MM.1S (cell line): ENCODE measurements at regions not wholly inside any gene's neighbourhood (a gene's known extent, or its start where the extent isn't known, plus 50 kb on each side); places are given as distances from the start of the nearest gene placed in this dataset.

ENCODE experiments used
- DNase-seq: peaks from one replicate; pipeline ENCODE4 v3.0.0-alpha.2; 2015
- H2AFZ ChIP-seq: fragments of 300-600 bp; sonication (generic); 2 replicates; pipeline ENCODE4 v1.6.0; 2016; ENCODE audit warnings: antibody characterized with exemption, low read length
- H3F3A ChIP-seq: fragments of 300-600 bp; sonication (generic); 2 replicates; pipeline ENCODE4 v1.6.1; 2016; ENCODE audit warnings: mild to moderate bottlenecking, antibody characterized with exemption, low read length, moderate library complexity, mixed read lengths; ENCODE audit not compliant: insufficient read depth
- H3K27ac ChIP-seq: fragments of 300-600 bp; sonication (generic); 2 replicates; pipeline ENCODE4 v1.5.1; 2016; ENCODE audit warnings: mild to moderate bottlenecking, low read length
- H3K27me3 ChIP-seq: fragments of 300-600 bp; sonication (generic); replicated peaks from 2 replicates; pipeline ENCODE4 v1.6.0; 2016; ENCODE audit warnings: low read length; ENCODE audit not compliant: insufficient read depth
- H3K36me3 ChIP-seq: fragments of 300-600 bp; sonication (generic); replicated peaks from 2 replicates; pipeline ENCODE4 v1.6.1; 2016; ENCODE audit warnings: mild to moderate bottlenecking, low read length, mixed read lengths; ENCODE audit not compliant: insufficient read depth
- H3K4me1 ChIP-seq: fragments of 300-600 bp; sonication (generic); 2 replicates; pipeline ENCODE4 v1.6.1; 2016; ENCODE audit warnings: low read length, mixed read lengths
- H3K4me2 ChIP-seq: fragments of 300-600 bp; sonication (generic); 2 replicates; pipeline ENCODE4 v1.6.0; 2016; ENCODE audit warnings: low read depth, low read length
- H3K4me3 ChIP-seq: fragments of 300-600 bp; sonication (generic); 2 replicates; pipeline ENCODE4 v1.5.1; 2016; ENCODE audit warnings: low read length, mixed read lengths
- H3K79me2 ChIP-seq: fragments of 300-600 bp; sonication (generic); 2 replicates; pipeline ENCODE4 v1.6.1; 2016; ENCODE audit warnings: mixed run types, low read length, mixed read lengths
- H3K9ac ChIP-seq: fragments of 300-600 bp; sonication (generic); 2 replicates; pipeline ENCODE4 v1.6.1; 2016; ENCODE audit warnings: low read length, mixed read lengths
- H3K9me2 ChIP-seq: fragments of 300-600 bp; sonication (generic); replicated peaks from 2 replicates; pipeline ENCODE4 v1.6.1; 2016; ENCODE audit warnings: mild to moderate bottlenecking, low read length, mixed read lengths; ENCODE audit not compliant: insufficient read depth
- H3K9me3 ChIP-seq: fragments of 300-600 bp; sonication (generic); replicated peaks from 2 replicates; pipeline ENCODE4 v1.6.1; 2016; ENCODE audit warnings: mild to moderate bottlenecking, low read length, mixed read lengths; ENCODE audit not compliant: insufficient read depth
- H4K20me1 ChIP-seq: fragments of 300-600 bp; sonication (generic); 2 replicates; pipeline ENCODE4 v1.6.1; 2016; ENCODE audit warnings: mild to moderate bottlenecking, low read length, moderate library complexity, mixed read lengths; ENCODE audit not compliant: insufficient read depth
- EZH2 ChIP-seq: fragments of 300-600 bp; sonication (generic); optimal IDR thresholded peaks from 2 replicates; pipeline ENCODE3; 2017; ENCODE audit warnings: low read depth, mild to moderate bottlenecking, antibody characterized with exemption, low read length, mixed read lengths
- EZH2phosphoT487 ChIP-seq: fragments of 300-600 bp; sonication (generic); IDR thresholded peaks from 2 replicates; pipeline ENCODE4 v1.6.1; 2018; ENCODE audit warnings: antibody characterized with exemption, low read length
- TF ChIP-seq, protein P1 (sequence below): fragments of 300-600 bp; sonication (generic); IDR thresholded peaks from 2 replicates; pipeline ENCODE4 v1.5.1; 2016; ENCODE audit warnings: antibody characterized with exemption, low read length, mixed read lengths

DNA sequence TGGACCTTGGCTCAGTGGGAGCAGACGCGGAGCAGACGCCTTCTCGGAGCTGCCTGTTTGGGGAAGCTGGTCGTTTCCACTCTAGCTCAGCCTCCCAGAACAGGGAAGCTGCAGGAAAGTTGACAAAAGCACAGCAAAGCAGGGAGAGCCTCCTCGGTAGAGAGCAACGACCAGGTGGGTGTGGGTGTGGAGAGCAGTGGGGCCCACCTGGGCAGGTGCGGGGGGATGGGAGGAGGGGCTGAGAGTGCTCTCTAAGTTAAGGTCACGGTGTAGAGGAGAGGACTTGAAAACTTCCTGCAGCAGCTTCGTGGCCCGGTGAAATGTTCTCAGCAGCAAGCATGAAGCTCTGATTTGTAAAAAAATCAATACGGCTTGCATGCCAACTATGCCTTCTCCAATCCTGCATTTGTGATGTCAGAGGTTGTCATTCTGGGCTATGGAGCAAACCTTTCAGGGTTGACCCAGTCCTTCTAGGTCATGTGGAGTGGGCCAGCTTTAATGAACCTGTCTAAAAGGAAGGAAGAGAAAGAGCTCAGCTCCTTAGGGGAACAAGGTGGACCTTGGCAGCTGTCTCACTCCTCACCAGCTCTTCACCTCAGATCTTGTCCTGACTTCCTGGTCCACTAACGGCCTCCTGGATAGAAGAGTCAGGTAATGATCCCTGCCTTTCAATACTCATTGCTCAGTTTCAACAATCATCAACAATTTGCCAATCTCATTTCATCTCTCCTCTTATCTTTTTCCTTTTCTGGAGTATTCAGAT lies 85.8 kb upstream of the UBL3 start:
- no peak for TF ChIP-seq EZH2
- TF ChIP-seq, protein P1, sequence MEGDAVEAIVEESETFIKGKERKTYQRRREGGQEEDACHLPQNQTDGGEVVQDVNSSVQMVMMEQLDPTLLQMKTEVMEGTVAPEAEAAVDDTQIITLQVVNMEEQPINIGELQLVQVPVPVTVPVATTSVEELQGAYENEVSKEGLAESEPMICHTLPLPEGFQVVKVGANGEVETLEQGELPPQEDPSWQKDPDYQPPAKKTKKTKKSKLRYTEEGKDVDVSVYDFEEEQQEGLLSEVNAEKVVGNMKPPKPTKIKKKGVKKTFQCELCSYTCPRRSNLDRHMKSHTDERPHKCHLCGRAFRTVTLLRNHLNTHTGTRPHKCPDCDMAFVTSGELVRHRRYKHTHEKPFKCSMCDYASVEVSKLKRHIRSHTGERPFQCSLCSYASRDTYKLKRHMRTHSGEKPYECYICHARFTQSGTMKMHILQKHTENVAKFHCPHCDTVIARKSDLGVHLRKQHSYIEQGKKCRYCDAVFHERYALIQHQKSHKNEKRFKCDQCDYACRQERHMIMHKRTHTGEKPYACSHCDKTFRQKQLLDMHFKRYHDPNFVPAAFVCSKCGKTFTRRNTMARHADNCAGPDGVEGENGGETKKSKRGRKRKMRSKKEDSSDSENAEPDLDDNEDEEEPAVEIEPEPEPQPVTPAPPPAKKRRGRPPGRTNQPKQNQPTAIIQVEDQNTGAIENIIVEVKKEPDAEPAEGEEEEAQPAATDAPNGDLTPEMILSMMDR: no peak
- Histone ChIP-seq H3K27ac (no peak overlapping the region), H3K27me3 (no peaks in the 10 kb centered on the region), H4K20me1 (no peaks in the 10 kb centered on the region), H3K9ac (no peak overlapping the region), H3F3A (no peaks in the 10 kb centered on the region), H3K4me1 (no peaks in the 10 kb centered on the region), H3K79me2 (no peaks in the 10 kb centered on the region), H3K4me2 (no peak overlapping the region), H2AFZ (no peak overlapping the region), H3K4me3 (no peak overlapping the region), H3K36me3 (no peaks in the 10 kb centered on the region), H3K9me2 (no peaks in the 10 kb centered on the region), H3K9me3 (no peaks in the 10 kb centered on the region)
- no peak for DNase-seq

DNA sequence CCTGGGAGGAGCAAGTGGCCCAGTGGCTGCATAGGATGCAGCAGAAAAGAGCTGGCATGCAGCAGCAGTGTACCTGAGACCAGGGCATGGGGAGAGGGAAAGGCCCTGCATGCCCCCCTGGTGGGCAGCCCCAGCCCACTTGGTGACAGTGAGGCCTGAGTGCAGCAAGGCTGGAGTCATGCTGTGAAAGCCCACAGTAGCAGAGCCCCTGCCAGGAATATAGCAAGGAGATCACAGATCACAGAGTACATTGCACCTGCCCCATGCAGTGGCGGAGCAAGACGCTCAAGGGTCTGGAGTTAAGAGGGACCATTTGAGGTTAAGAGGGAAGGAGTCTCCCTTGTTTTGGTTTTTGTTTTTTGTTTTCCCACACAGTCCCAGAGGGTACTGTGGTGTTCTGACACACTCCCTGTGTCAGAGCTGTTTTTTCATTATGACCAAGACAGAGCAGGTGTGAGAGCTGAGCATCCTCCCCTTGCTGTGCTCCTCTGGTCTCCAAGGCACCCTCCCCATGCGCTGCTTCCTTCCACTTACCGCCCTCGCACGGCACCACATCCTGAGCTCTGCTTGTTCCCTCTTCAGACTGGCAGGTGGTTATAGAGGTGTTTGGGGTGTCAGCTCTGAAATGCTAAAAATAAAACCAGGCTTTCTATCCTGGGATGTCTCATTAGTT lies 85.0 kb upstream of the UBL3 start:
- Histone ChIP-seq H3K4me3 (no peak overlapping the region), H3K4me2 (no peak overlapping the region), H3K4me1 (no peaks in the 10 kb centered on the region), H3K9me2 (no peaks in the 10 kb centered on the region), H4K20me1 (no peaks in the 10 kb centered on the region), H2AFZ (no peak overlapping the region), H3K27me3 (no peaks in the 10 kb centered on the region), H3K9ac (no peak overlapping the region), H3K36me3 (no peaks in the 10 kb centered on the region), H3F3A (no peaks in the 10 kb centered on the region), H3K9me3 (no peaks in the 10 kb centered on the region), H3K27ac (no peak overlapping the region), H3K79me2 (no peaks in the 10 kb centered on the region)
- no peak for DNase-seq
- TF ChIP-seq, protein P1: no peak
- TF ChIP-seq EZH2phosphoT487: no peak
- TF ChIP-seq EZH2: no peak

DNA sequence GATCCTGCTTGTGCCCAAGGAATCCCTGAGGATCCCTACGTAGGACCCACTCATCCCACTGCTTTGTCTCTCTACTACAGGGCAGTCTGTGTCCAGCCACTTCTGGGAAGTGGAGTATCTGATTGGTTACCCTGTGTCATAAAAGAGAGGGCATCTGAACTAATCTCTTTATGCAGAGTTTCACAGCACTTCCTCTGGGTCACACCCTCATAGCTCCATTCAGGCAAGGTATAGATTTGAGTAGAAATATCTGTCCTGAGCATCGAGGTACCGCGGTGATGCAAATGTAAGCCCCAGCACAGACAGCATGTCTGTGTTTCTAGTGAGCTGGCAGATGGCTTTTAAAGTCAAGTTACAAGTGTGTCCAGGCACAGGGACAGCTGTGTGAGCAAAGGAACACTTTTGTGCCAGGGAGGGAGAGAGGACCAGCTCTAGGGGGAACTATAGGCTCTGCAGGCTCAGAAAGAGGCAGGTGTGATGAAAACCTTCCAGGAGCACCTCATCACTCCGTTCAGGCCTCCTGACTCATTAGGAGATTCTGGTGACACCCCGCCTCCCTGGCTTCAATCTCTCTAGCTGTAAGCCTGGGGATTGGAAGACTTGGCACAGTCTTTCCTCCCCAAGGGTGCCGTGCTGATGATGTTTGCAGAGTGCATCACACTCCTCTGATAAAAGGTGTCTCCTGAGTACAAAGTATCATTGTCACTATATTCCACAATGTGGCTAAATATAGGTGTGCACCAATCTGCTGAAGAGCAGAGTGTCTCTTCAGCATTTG lies 84.3 kb upstream of the UBL3 start:
- Histone ChIP-seq H3F3A (no peaks in the 10 kb centered on the region), H3K36me3 (no peaks in the 10 kb centered on the region), H2AFZ (no peak overlapping the region), H3K9ac (no peak overlapping the region), H3K79me2 (no peaks in the 10 kb centered on the region), H3K9me2 (no peaks in the 10 kb centered on the region), H3K27ac (no peak overlapping the region), H3K4me1 (no peaks in the 10 kb centered on the region), H3K4me2 (no peak overlapping the region), H3K4me3 (no peak overlapping the region), H3K9me3 (no peaks in the 10 kb centered on the region), H4K20me1 (no peaks in the 10 kb centered on the region), H3K27me3 (no peaks in the 10 kb centered on the region)
- no peak for DNase-seq
- TF ChIP-seq EZH2phosphoT487: no peak
- no peak for TF ChIP-seq EZH2
- TF ChIP-seq, protein P1: no peak
